Retina (tissue), 1 donor: ENCODE measurements at regions not wholly inside any gene's neighbourhood (a gene's known extent, or its start where the extent isn't known, plus 50 kb on each side); places are given as distances from the start of the nearest gene placed in this dataset.
A peak's percentile ranks its signal among the peaks of the same experiment; 100 is the strongest.

Experiments used
- DNase-seq: peaks from one replicate; pipeline ENCODE4 v3.0.0-alpha.2; 2016

DNA sequence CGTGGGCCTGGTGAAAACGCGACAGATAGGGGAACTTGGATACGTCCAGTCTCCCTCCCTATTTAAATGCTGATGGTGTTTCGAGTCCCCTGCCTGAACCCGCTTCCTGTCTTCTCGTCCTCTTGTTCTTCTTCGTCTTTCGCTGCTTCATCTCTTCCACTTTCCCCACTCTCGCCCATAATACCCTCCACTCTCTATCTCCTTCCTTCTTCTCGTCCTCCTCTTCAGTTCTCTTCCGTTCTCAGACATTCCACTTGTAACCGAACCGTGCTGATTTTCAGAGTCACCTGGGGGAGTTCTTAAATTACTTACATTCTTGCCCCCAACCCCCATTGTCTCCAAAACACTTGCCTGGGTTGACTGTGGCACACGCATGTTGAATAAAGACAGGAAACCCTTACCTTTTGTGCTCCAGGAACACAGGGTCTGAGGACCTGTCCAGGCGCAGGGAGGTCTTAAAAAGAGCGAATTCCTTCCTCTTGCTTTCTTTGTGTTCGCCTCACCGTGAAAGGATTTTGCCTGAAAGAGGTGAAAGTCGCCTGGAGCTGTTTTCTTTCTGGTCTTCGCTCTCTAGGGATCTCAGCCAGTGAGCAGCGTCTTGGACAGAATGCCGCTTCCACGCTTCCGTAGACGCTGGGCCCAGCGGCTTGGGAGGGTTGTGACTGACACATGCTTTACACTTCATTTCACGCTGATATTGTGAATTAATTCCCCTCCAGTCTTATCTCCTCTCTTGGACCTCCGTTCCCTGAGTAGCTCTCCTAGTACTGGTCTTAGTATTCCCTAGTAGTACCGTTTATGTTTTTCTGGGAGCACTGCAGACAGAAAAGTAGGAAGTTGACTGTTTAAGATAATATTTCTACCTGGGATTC is 184.0 kb downstream of the GPX5 start:
- DNase-seq = peak; percentile 64

DNA sequence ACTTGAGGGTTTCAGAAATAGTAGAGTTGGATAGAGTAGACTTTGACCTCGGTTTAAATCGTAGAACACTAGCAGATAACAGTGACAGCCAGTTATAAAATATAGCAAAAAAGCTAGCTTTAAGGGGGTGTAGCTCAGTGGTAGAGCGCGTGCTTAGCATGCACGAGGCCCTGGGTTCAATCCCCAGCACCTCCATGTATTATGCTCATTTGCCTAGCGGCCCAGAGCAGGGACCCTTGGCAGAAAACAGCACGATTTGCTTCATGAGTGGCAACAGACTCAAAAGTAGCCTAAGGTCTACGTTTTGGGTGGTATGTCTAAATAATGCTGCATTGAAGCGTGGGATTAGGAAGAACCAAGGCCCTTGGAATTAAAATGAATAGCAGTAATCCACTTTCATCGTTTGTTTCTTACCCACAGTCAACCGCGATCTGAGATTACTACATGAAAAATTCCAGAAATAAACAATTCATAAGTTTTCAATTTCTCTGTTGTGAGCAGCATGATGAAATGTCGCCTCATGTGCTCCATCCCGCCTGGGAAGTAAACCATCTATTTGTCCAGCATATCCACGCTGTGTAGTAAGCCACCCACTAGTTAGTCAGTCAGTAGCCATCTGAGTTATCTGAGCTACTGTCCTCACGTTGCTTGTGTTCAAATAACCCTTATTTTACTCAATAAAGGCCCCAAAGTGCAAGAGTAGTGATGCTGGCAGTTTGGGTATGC is 184.9 kb downstream of the GPX5 start:
- no peak for DNase-seq

- DNase-seq = no peak
Measured at GRCh38 chr6:28711325-28711724, 185.6 kb downstream of the GPX5 start.

DNA sequence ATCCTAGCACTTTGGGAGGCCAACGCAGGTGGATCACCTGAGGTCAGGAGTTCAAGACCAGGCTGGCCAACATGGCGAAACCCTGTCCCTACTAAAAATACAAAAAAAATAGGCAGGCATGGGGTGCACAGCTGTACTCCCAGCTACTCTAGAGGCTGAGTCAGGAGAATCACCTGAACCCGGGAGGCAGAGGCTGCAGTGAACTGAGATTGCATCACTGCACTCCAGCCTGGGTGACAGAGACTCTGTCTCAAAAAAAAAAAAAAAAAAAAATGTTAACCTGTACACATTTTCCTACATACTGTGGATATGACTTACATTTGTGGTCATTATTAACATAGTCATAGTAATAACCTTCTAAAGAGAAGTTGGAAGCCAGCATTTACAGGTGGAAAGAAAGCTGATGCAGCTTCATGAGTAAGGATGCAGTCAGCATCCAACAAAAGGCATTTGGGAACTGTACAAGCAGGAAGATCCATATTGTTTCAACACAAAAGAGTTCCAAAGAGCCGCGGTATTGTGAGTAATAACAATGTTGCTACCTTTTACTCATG is 186.2 kb downstream of the GPX5 start:
- no peak for DNase-seq

DNA sequence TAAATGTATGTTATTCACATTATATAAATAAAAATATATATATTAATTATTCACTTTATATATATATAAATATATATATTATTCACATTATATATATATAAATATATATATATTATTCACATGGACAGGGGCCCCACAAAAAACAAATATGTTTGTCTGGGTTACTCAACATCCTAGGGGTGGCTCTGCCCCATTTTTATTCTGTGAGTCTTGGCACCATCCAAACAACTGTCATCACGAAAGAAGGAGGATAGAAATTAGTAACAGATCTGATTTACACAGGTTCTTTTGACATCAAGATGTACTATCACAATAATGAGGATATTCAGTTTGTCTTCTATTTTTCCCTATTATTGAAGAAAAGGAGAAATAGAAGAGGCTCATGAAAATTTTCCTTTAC is 187.3 kb downstream of the GPX5 start:
- no peak for DNase-seq

GRCh38 chr6:28719275-28719940 is 193.7 kb downstream of the GPX5 start:
- no peak for DNase-seq

DNA sequence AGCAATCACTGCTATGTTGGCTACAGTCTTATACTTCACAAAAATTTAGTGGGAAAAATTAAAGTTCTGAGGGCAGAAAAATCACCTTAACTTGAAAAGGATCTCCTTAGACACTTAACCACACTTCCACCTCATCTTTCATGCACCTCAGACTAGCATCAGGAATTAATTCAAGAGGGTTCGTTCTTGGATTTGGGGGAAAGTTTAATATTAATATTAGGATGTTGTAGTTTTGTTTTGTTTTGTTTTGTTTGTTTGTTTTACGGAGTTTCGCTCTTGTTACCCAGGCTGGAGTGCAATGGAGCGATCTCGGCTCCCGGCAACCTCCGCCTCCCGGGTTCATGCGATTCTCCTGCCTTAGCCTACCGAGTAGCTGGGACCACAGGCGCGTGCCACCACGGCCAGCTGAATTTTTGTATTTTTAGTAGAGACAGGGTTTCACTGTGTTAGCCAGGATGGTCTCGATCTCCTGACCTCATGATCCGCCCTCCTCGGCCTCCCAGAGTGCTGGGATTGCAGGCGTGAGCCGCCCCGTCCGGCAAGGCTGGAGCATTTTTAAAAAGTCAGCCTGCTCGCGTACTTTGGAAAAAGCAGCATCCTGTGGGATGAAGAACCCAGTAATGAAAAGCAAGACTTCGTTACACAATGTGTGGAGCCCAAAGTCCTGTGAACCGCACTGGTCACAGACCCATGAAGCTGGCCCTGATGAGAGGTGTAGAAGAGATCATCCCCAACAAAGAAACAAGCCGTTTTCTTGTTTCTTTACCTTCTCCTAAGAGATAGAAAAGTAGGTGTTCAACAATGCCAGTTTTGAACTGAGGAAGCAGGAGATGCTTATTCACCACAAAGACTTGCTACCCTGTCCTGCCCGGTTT is 194.9 kb downstream of the GPX5 start:
- DNase-seq = no peak

DNA sequence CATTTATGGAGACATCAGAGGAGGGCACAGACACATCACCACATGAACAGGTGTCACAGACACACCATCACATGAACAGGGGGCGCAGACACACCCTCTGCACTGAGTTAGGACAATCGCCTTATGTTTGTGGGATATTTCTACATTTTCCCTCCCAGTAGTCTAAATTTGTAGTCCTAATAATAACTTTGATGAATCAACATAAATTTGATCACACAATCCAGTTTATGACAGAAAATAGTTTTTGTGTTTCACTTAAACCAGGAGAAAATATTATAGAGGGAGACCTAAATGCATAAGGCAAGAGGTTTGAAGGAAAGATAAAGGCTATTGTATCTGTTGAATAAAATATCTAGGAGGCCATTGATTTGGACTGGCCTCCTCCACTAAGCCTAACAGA is 195.7 kb downstream of the GPX5 start:
- DNase-seq = no peak

DNA sequence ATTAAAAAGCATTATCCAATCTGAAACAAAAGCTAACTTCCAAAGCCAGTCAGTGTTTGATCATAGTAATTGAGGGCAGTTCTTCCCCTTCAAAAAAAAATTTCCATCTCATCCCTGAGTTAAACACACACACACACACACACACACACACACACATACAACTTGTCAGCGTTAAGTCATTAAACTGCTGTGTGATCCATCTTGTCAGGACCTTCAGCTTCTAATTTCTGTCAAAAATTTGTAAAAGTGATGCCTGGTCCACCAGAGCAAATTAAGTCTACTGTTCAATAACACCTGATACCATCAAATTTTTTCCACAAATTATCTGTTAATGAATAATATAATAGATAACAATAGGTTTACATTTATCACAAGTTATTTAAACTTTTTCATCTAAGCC is 198.7 kb downstream of the GPX5 start:
- DNase-seq = no peak

DNA sequence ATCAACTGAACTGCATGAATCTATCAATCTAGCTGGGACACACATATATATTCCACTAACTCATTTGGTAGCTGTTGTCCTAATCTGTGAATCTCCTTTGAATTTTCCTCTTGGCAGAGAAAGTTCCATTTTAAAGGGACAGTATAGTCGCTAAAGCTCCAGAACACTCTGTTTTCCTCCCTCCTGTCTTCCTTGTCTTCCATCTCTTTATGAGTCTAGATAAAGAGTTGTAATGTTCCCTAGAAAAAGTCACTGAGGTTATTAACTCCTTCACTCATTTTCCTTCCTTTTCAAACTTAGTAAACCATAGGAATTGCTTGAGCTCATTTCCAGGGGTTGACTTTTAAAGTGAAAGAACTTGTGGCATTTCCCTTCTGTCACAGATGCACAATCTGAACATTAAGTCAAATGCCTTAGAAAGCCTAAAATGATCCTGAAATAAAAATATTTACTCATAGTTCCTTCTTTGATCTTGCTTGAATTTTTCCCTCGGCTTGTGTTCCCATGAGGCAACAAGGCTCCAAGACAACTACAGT is 198.4 kb downstream of the TRIM27 start:
- no peak for DNase-seq

DNA sequence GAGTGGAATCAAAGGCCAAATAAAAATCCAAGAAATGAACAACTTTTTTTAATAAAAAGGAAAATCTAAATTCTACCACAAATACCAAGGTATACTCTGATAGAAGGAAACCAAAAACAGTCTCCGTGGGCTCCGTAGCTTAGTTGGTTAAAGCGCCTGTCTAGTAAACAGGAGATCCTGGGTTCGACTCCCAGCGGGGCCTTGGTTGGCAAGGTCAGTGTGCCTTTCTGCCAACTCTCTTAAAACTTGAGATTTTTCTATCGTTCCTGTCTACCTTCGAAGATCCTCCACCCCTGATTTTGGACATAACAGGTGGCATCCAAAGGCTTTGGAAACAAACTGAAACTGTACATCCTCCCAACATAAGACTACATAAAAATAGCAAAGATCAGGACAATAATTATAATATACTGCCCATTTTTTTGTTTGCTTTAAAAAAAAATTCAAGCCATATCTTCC is 197.9 kb downstream of the TRIM27 start:
- DNase-seq = no peak

GRCh38 chr6:28726569-28727309 is 197.0 kb downstream of the TRIM27 start:
- no peak for DNase-seq

DNA sequence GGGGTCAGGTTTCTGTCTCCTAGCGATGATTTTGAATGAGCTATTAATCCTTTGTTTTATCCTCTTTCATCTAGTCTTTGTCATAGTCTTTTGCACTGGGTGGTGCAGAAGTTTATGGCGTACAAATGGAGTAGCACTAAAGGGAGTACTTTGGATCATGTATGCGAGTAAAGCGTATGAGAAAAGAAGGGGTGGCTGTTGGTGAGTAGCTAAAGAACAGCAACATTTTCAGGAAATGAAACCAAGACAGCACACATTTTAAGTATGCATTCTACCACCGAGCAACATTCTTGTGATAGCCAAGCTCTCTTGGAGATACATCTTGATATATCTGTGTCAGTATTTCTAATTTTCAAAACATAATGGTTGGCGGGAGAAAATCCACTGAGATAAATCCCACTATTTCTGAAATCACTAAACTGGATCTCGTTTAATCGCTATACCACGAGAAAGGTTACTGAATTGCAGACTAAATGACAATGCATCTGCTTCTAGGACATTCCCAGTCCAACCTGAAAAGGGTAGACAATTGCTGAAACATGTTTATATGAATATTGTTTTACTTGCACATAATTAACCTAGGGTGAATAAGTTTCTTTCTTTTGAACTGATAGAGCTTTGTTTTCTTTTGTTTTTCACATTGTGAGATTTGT is 196.1 kb downstream of the TRIM27 start:
- DNase-seq = no peak

DNA sequence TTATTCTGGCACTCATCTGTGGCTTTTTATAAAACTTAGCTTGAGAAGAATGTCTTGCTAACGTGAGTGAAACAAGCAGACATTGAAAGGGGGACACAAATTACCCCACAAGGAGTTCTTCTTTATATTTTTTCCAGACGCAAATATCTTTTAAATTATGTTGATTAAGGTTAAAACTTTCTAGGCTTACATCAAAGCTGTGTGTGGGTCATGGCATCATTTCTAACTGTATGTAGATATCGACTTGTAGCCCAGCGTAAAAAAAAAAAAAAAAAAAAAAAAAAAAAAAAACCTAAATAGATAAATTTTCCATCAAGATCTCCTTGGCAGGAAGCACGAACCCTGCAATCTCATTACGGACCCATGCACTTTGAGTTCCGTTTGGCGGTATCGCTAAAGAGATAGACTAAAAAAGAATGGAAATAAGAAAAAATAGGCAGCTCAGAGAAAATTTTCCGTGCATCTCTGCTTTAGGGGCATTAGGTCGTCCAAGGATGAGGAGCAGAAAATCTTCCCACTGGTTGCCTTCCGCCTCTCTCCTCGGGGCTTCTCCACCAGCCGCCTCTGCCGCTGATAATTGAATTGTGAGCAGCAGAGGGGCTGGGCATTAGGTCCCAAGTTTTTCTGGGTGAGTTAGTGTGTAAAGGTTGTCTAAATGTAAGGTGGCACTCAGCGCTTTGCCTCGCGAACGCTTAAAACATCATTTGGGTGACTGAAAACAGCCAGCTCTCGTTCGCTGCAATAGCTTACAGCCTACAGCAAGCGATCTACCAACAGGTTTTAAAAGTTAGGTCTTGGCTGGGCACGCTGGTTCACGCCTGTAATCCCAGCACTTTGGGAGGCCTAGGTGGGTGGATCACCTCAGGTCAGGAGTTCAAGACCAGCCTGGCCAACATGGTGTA is 194.0 kb downstream of the TRIM27 start:
- DNase-seq = no peak

DNA sequence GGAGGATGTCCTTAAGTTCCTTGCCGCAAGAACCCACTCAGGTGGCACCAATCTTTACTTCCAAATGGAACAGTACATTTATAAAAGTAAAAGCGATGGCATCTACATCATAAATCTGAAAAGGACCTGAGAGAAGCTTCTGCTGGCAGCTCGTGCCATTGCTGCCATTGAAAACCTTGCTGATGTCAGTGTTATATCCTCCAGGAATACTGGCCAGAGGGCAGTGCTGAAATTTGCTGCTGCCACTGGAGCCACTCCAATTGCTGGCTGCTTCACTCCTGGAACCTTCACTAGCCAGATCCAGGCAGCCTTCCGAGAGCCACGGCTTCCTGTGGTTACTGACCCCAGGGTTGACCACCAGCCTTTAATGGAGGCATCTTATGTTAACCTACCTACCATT is 191.7 kb downstream of the TRIM27 start:
- no peak for DNase-seq

GRCh38 chr6:28734443-28734959 is 189.3 kb downstream of the TRIM27 start:
- DNase-seq = no peak

DNA sequence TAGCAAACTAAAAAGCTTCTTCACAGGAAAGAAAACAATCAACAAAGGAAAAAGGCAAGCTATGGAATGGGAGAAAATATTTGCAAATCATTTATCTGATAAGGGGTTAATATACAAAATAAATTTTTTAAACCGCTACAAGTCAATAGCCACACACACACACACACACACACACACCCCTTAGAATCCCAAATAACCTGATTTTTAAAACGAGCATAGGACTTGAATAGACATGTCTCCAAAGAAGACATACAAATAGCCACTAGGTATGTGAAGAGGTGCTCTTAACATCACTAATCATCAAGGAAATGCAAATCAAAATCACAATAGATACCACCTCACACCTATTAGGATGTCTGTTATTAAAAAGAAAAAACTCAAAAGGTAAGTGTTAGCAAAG is 187.7 kb downstream of the TRIM27 start:
- no peak for DNase-seq

DNA sequence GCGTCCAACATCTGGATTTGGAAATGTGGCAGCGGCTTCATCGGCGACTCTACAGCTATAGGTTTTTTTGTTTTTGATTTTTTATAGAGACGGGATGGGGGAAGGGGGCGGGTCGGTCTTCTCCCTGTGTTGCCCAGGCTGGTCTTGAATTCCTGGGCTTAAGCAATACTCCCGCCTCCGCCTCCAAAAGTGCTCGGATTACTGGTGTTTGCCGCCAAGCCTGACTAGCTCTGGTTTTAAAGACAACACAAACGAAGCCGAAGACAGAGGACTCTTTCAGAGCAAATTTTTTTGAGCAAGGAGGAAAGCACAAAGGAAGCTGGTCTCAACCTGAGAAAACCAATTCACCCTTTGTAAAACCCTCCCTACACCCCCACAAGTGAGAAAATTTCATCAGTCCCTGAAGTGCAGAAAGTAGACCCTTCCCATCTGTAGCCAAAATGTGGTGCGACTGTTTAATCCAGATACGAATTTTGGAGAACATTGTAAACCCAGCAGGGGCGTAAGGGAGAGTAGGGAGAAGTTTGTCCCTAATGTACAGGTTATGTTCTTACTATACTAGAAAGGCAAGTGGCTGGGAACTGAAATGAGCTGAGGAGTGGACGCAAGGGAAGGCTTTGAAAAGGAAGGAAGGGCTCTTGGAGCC is 185.9 kb downstream of the TRIM27 start:
- no peak for DNase-seq

DNA sequence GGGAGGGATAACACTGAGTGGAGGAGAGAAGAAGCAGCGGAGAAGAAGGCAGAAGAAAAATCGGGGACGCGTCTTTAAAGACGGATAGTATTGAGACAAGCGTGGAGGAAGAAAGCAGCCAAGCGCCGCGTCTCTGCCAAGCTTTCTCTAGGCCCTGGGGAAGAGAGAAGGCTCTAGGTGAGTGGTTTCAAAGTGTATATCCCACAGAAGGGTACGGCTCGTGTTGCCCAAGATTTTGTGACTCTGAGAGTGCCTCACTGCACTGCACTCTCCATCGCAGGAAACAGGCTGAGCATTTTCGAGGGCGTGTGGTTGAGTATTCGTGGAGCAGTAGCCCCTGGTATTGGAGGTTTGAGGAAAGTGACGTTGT is 185.4 kb downstream of the TRIM27 start:
- no peak for DNase-seq
